ENCODE measurements at regions not wholly inside any gene's neighbourhood (a gene's known extent, or its start where the extent isn't known, plus 50 kb on each side); places are given as distances from the start of the nearest gene placed in this dataset.

- TF ChIP-seq EZH2 (IDR thresholded peaks at IDR 0.05) (no peak), CTCF (IDR thresholded peaks at IDR 0.05 in 2 of 3, conservative IDR thresholded peaks at IDR 0.05 in 1 of 3; ENCODE audit: borderline replicate concordance in 1 of 3, insufficient read depth in 1 of 3, low read depth in 2 of 3, low read length in 2 of 3) (no peak), JUND (IDR thresholded peaks at IDR 0.05) (no peak), POLR2A (IDR thresholded peaks at IDR 0.05; ENCODE audit: borderline replicate concordance, extremely low read depth, insufficient read depth, insufficient read length) (no peak)
These were observed 481.8 kb downstream of the FGF13 start for GRCh38 chrX:138229718-138230117.
